ENCODE measurements at regions not wholly inside any gene's neighbourhood (a gene's known extent, or its start where the extent isn't known, plus 50 kb on each side); places are given as distances from the start of the nearest gene placed in this dataset.

DNA sequence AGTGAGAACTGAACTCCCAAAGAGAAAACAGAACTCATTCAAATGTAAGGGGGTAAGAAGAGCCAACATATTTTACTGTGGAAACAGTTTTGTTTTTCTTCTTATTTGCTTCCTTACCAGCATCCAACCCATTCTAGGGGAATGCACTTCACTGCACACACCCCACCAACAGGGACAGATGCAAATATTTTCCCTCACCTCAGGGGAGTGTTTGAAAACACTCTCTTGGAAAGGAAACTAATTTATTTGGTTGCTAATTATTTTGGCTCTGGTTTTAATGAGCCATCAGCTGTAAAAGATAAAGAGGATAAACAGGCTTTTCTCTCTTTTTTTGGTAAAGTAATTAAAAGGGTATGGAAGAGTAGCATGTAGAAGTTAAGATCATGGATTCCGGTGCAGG is 413.4 kb downstream of the MAN2A1 start:
- no peak overlapping the region for H3K27ac ChIP-seq (ENCODE audit: low read depth, low read length)
- H3K56ac ChIP-seq (replicated peaks; ENCODE audit: insufficient read length, low read depth, low read length), result no peak overlapping the region
- H3K23me2 ChIP-seq (ENCODE audit: low read depth, low read length), result no peaks in the 10 kb centered on the region; the same call in 1 of the 2 replicates
- H3K9ac ChIP-seq (replicated peaks in 1 of 4; ENCODE audit: extremely low read depth in 1 of 4, low read depth in 3 of 4, low read length in 3 of 4), result no peak overlapping the region
- H2BK120ac ChIP-seq (replicated peaks; ENCODE audit: low read depth, low read length), result no peak overlapping the region
- no peaks in the 10 kb centered on the region for H3K36me3 ChIP-seq (ENCODE audit: control insufficient read depth in 2 of 4, insufficient read depth in 4 of 4, low read length in 3 of 4)
- 93% methylated on average over 1 of the region's 1 CpG; no CpG with 5 or more reads in 1 of the 2 experiments for WGBS, 2 experiments (ENCODE audit: extremely low coverage in 1 of 2, insufficient coverage in 1 of 2, insufficient read length in 1 of 2, insufficient replicate concordance in 2 of 2, low coverage in 1 of 2, low lambda C conversion rate in 2 of 2, missing lambda C conversion rate in 1 of 2)
- H3K27me3 ChIP-seq (replicated peaks in 1 of 4; ENCODE audit: control insufficient read depth in 3 of 4, extremely low read depth in 1 of 4, insufficient read depth in 3 of 4, low read length in 3 of 4), result no peaks in the 10 kb centered on the region
- H3K4me2 ChIP-seq (ENCODE audit: insufficient read depth in 1 of 2, low read depth in 2 of 2, low read length in 2 of 2), result no peak overlapping the region
- TF ChIP-seq, protein P1, sequence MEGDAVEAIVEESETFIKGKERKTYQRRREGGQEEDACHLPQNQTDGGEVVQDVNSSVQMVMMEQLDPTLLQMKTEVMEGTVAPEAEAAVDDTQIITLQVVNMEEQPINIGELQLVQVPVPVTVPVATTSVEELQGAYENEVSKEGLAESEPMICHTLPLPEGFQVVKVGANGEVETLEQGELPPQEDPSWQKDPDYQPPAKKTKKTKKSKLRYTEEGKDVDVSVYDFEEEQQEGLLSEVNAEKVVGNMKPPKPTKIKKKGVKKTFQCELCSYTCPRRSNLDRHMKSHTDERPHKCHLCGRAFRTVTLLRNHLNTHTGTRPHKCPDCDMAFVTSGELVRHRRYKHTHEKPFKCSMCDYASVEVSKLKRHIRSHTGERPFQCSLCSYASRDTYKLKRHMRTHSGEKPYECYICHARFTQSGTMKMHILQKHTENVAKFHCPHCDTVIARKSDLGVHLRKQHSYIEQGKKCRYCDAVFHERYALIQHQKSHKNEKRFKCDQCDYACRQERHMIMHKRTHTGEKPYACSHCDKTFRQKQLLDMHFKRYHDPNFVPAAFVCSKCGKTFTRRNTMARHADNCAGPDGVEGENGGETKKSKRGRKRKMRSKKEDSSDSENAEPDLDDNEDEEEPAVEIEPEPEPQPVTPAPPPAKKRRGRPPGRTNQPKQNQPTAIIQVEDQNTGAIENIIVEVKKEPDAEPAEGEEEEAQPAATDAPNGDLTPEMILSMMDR (IDR thresholded peaks at IDR 0.05; ENCODE audit: control extremely low read depth in 1 of 3, insufficient read depth in 1 of 3, low read depth in 1 of 3, low read length in 3 of 3), result no peak
- TF ChIP-seq TAF1 (IDR thresholded peaks at IDR 0.05; ENCODE audit: low read depth, low read length), result no peak
- TF ChIP-seq GABPA (IDR thresholded peaks at IDR 0.05; ENCODE audit: borderline replicate concordance, insufficient read depth, low read length), result no peak
- no peak for TF ChIP-seq POLR2A (IDR thresholded peaks at IDR 0.05; ENCODE audit: control extremely low read depth in 1 of 2, low read depth in 2 of 2, low read length in 2 of 2)
- no peak for TF ChIP-seq HDAC6 (IDR thresholded peaks at IDR 0.05; ENCODE audit: low read depth, low read length)
- no peak for TF ChIP-seq SP1 (IDR thresholded peaks at IDR 0.05; ENCODE audit: low read depth, low read length)
- TF ChIP-seq CEBPB (IDR thresholded peaks at IDR 0.05; ENCODE audit: low read depth, low read length), result no peak
- H3K79me1 ChIP-seq (ENCODE audit: low read depth, low read length), result no peaks in the 10 kb centered on the region
- H2AFZ ChIP-seq (ENCODE audit: low read length), result no peak overlapping the region
- no peak overlapping the region for H3K18ac ChIP-seq (ENCODE audit: extremely low read depth, low read length)
- H3K14ac ChIP-seq (ENCODE audit: insufficient read length), result no peak overlapping the region
- CTCF ChIA-PET (ENCODE audit: partially characterized antibody), result no interaction called here
- no peak overlapping the region for H4K5ac ChIP-seq (ENCODE audit: insufficient read length, low read depth, low read length)
- H3K23ac ChIP-seq (ENCODE audit: insufficient read length), result no peak overlapping the region
- no peak overlapping the region for H2AK5ac ChIP-seq (ENCODE audit: low read depth, low read length)
- no peaks in the 10 kb centered on the region for H3K9me3 ChIP-seq (ENCODE audit: insufficient read depth in 2 of 2, low read depth in 1 of 2, low read length in 1 of 2)
- POLR2A ChIA-PET (ENCODE audit: partially characterized antibody), result no interaction called here
- no peaks in the 10 kb centered on the region for H3K79me2 ChIP-seq (ENCODE audit: control insufficient read depth in 1 of 2, insufficient read depth in 2 of 2, low read length in 2 of 2)
- no peak overlapping the region for H3K4ac ChIP-seq (replicated peaks; ENCODE audit: insufficient read length, low read depth, low read length)
- H2BK15ac ChIP-seq (ENCODE audit: low read length), result no peak overlapping the region
- DNase-seq (ENCODE audit: low read depth in 1 of 2, low spot score in 2 of 2) (no peak), FAIRE-seq (no peak)
- H2BK20ac ChIP-seq (ENCODE audit: low read length), result no peak overlapping the region
- H4K20me1 ChIP-seq (replicated peaks in 1 of 2; ENCODE audit: control insufficient read depth in 1 of 2, insufficient read depth in 2 of 2, low read length in 2 of 2), result no peaks in the 10 kb centered on the region
- no peak overlapping the region for H4K91ac ChIP-seq (replicated peaks; ENCODE audit: insufficient read length, low read length)
- no peak overlapping the region for H2BK12ac ChIP-seq (ENCODE audit: low read depth, low read length)
- H3K4me3 ChIP-seq (ENCODE audit: extremely low read depth in 1 of 4, insufficient read depth in 2 of 4, low read depth in 3 of 4, low read length in 4 of 4), result no peak overlapping the region
- H2BK5ac ChIP-seq (ENCODE audit: low read depth, low read length), result no peak overlapping the region
- H3K4me1 ChIP-seq (replicated peaks in 1 of 4; ENCODE audit: control insufficient read depth in 3 of 4, insufficient read depth in 4 of 4, low read length in 3 of 4), result no peaks in the 10 kb centered on the region; a peak in 1 of 7 replicates
- no peak overlapping the region for H4K8ac ChIP-seq (ENCODE audit: extremely low read depth, insufficient read depth, low read length)
